ENCODE measurements at regions not wholly inside any gene's neighbourhood (a gene's known extent, or its start where the extent isn't known, plus 50 kb on each side); places are given as distances from the start of the nearest gene placed in this dataset.

DNA sequence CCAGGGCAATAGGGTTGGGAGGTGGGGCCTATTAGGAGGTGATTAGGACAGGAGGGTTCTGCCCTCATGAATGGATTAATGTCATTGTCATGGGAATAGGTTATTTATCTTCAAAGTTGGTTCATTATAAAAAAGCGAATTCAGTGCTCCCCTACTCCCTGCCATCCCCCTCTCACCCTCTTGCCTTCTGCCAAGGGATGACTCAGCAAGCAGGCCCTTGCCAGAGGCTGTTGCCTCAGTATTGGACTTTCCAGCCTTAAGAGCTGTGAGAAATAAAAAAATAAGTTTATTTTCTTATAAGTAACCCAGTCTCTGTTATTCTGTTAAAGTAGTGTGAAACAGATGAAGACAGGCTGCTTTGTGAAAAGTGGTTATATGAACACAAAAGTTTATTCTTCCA, 381.1 kb upstream of the ZFP64 start:
- H3K4me3 Mint-ChIP-seq = no peak overlapping the region
- H3K27me3 Mint-ChIP-seq = no peaks in the 10 kb centered on the region
- Histone ChIP-seq H3K27ac (ENCODE audit: low read depth in 1 of 2, low read length in 2 of 2) (no peak overlapping the region), H3K4me1 (ENCODE audit: insufficient read depth, low read length) (no peaks in the 10 kb centered on the region), H3K4me3 (ENCODE audit: low read length) (no peak overlapping the region), H3K27me3 (ENCODE audit: control insufficient read depth in 1 of 2, insufficient read depth in 2 of 2, low read length in 2 of 2) (no peaks in the 10 kb centered on the region), H3K36me3 (ENCODE audit: insufficient read depth, low read length) (no peaks in the 10 kb centered on the region), H3K9me3 (ENCODE audit: control insufficient read depth in 1 of 2, insufficient read depth in 1 of 2, low read length in 2 of 2) (peaks cover 0 to 4% of the 10 kb centered on the region in 2 experiments)
- TF ChIP-seq, protein P1, sequence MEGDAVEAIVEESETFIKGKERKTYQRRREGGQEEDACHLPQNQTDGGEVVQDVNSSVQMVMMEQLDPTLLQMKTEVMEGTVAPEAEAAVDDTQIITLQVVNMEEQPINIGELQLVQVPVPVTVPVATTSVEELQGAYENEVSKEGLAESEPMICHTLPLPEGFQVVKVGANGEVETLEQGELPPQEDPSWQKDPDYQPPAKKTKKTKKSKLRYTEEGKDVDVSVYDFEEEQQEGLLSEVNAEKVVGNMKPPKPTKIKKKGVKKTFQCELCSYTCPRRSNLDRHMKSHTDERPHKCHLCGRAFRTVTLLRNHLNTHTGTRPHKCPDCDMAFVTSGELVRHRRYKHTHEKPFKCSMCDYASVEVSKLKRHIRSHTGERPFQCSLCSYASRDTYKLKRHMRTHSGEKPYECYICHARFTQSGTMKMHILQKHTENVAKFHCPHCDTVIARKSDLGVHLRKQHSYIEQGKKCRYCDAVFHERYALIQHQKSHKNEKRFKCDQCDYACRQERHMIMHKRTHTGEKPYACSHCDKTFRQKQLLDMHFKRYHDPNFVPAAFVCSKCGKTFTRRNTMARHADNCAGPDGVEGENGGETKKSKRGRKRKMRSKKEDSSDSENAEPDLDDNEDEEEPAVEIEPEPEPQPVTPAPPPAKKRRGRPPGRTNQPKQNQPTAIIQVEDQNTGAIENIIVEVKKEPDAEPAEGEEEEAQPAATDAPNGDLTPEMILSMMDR (IDR thresholded peaks at IDR 0.05) = no peak
- no peak for ATAC-seq (ENCODE audit: poor library complexity)
- H3K36me3 Mint-ChIP-seq (ENCODE audit: low read depth) = no peaks in the 10 kb centered on the region
- no peaks in the 10 kb centered on the region for H3K9me3 Mint-ChIP-seq
- ChIA-PET POLR2A (no interaction called here), CTCF (no interaction called here)
- H3K27ac Mint-ChIP-seq = no peak overlapping the region
- intact Hi-C loops (cut with DNase I, micrococcal nuclease) = no loop called here
- H3K4me1 Mint-ChIP-seq (ENCODE audit: low read depth) = peaks cover 5% of the 10 kb centered on the region
- DNase-seq = no peak

DNA sequence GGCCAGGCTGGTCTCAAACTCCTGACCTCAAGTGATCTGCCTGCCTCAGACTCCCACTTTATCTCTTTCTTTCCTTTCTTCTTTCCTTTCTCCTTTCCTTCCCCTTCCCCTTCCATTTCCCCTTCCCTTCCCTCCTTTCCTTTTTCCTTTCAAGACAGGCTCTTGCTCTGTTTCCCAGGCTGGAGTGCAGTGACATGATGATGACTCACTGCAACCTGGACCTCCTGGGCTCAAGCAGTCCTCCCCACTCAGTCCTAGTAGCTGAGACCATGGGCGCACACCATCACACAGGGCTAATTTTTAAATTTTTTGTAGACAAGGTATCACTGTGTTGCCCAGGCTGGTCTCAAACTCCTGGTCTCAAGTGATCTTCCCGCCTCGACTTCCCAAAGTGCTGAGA, 377.6 kb upstream of the ZFP64 start:
- Histone ChIP-seq H3K27ac (ENCODE audit: low read depth in 1 of 2, low read length in 2 of 2) (no peak overlapping the region), H3K27me3 (ENCODE audit: control insufficient read depth in 1 of 2, insufficient read depth in 2 of 2, low read length in 2 of 2) (no peaks in the 10 kb centered on the region), H3K9me3 (ENCODE audit: control insufficient read depth in 1 of 2, insufficient read depth in 1 of 2, low read length in 2 of 2) (no peaks in the 10 kb centered on the region), H3K4me1 (ENCODE audit: insufficient read depth, low read length) (no peaks in the 10 kb centered on the region), H3K36me3 (ENCODE audit: insufficient read depth, low read length) (no peaks in the 10 kb centered on the region), H3K4me3 (ENCODE audit: low read length) (no peak overlapping the region)
- H3K9me3 Mint-ChIP-seq = no peaks in the 10 kb centered on the region
- no peaks in the 10 kb centered on the region for H3K36me3 Mint-ChIP-seq (ENCODE audit: low read depth)
- ChIA-PET POLR2A (no interaction called here), CTCF (interaction anchor here (0.6 kb wide), 1 partner anchor 117 kb away, joined by 7 read pairs; no protein-coding TSS in a partner anchor)
- no peak for DNase-seq
- TF ChIP-seq, protein P1 (IDR thresholded peaks at IDR 0.05) = no peak
- no peaks in the 10 kb centered on the region for H3K27me3 Mint-ChIP-seq
- ATAC-seq (ENCODE audit: poor library complexity) = no peak
- no peak overlapping the region for H3K4me3 Mint-ChIP-seq
- no peak overlapping the region for H3K27ac Mint-ChIP-seq
- intact Hi-C loops (cut with DNase I, micrococcal nuclease) = no loop called here
- peaks cover 5% of the 10 kb centered on the region for H3K4me1 Mint-ChIP-seq (ENCODE audit: low read depth)

DNA sequence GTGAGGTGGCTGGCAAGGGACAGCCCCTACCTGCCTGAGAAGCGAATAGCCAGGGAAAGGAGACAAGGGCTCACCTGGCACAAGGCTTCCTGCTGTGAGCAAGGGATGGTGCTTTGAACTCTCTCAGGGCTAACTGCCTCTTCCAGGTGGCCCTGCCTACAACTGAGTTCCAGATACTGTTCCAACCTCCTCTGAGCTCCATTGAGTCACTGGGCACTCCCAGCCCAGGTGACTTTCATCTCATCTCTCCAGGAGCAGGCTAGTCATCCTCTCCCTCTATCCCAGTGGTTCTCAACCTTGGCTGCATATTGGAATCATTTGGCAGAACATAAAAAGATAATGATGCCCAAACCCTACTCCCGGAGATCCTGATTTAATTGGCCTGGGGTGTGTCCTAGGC, 374.0 kb upstream of the ZFP64 start:
- ChIA-PET POLR2A (no interaction called here), CTCF (no interaction called here)
- ATAC-seq (ENCODE audit: poor library complexity) (no peak), DNase-seq (no peak)
- no peaks in the 10 kb centered on the region for H3K4me1 ChIP-seq (ENCODE audit: insufficient read depth, low read length)
- peaks cover 0 to 2% of the 10 kb centered on the region in 2 experiments for H3K9me3 ChIP-seq (ENCODE audit: control insufficient read depth in 1 of 2, insufficient read depth in 1 of 2, low read length in 2 of 2)
- TF ChIP-seq, protein P1 (IDR thresholded peaks at IDR 0.05) = no peak
- H3K36me3 ChIP-seq (ENCODE audit: insufficient read depth, low read length) = no peaks in the 10 kb centered on the region
- no peaks in the 10 kb centered on the region for H3K36me3 Mint-ChIP-seq (ENCODE audit: low read depth)
- H3K4me3 ChIP-seq (ENCODE audit: low read length) = no peak overlapping the region
- H3K27me3 ChIP-seq (ENCODE audit: control insufficient read depth in 1 of 2, insufficient read depth in 2 of 2, low read length in 2 of 2) = no peaks in the 10 kb centered on the region
- no peaks in the 10 kb centered on the region for H3K27me3 Mint-ChIP-seq
- H3K27ac Mint-ChIP-seq = no peak overlapping the region
- intact Hi-C loops (cut with DNase I, micrococcal nuclease) = no loop called here
- no peaks in the 10 kb centered on the region for H3K9me3 Mint-ChIP-seq
- no peak overlapping the region for H3K4me3 Mint-ChIP-seq
- H3K4me1 Mint-ChIP-seq (ENCODE audit: low read depth) = peaks cover 5% of the 10 kb centered on the region
- no peak overlapping the region for H3K27ac ChIP-seq (ENCODE audit: low read depth in 1 of 2, low read length in 2 of 2)
